ENCODE measurements at regions not wholly inside any gene's neighbourhood (a gene's known extent, or its start where the extent isn't known, plus 50 kb on each side); places are given as distances from the start of the nearest gene placed in this dataset.
"Not testable (repeated sequence)": the region's sequence is repeated elsewhere in the genome, so short reads cannot be mapped to it uniquely, and the experiment has no call there.

DNA sequence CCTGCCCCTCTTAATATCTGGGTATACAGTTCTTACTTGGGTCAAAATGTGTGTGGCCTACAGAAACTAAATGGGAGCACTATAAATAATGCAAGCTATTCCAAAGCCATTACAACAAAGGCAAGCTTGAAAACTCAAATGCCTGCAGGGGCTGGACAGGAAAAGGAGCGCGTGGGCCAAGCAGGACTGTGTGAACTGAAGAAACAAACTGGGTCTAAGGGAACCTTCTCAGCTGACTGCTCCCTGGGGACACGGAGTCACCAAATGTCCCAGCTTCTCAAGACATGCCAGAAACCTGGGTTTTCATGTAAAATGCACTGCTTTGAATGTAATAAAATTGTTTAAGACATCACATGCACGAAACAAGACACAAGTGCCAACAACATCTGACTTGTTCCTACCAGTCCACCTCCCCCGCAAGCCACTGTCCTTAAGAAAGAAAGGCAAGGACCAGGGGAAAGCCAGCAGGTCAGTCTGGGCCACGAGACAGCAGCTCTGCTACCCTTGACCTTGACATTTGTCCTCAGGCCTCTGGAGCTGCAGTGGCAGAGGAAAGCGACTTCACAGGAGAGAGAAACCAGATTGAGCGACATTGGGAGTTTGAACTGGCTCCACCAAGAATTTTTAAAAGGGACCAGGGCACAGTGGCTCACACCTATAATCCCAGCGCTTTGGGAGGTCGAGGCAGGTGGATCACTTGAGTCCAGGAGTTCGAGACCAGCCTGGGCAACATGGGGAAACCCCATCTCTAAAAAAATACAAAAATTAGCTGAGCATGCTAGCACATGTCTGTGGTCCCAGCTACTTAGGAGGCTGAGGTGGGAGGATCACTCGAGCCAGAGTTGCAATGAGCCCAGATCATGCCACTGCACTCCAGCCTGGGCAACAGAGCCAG lies 89.7 kb upstream of the SH3BP4 start:
- DNase-seq (ENCODE audit: low read depth, low spot score) = peak; percentile 23

DNA sequence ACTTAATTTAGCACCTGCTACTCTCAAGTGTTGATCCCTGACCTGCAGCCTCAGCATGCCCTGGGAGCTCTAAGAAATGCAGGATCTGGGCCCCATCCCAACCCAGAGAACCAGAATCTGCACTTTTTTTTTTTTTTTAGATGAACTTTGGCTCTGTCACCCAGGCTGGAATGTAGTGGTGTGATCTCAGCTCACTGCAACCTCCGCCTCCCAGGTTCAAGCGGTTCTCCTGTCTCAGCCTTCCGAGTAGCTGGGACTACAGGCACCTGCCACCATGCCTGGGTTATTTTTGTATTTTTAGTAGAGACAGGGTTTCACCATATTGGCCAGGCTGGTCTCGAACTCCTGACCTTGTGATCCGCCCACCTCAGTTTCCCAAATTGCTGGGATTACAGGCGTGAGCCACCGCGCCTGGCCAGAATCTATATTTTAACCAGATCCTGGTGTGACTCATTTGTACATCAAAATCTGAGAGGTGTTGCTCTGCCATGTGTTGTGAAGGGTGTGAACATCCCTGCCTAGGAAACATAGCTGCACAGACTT lies 92.4 kb upstream of the SH3BP4 start:
- not testable (repeated sequence) for DNase-seq (ENCODE audit: low read depth, low spot score)

DNA sequence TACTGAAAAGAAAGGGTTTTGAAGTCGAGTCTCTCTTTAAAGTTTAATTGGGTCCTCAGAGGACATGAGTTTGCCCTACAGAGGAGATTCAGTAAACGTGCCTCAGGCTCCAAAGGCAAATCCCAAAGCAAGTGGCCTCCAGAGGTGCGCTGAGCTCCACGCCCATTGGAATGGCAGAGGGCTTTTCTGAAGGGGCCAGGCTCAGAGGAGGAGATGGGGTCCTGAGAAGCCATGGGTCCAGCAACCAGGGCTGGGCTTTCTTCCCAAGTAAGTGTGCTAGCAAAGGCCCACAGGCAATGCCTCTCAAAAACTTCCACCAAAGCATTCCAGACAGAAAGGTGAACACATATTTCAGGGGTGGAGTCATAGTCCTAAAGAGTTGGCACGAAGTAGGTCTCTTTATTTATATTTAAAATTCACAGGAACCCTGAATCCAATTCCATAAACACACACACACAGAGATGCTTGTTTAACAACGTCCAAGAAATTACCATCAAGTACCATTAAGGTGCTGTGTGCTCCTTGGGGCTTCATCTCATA lies 93.0 kb upstream of the SH3BP4 start:
- DNase-seq (ENCODE audit: low read depth, low spot score) = no peak

DNA sequence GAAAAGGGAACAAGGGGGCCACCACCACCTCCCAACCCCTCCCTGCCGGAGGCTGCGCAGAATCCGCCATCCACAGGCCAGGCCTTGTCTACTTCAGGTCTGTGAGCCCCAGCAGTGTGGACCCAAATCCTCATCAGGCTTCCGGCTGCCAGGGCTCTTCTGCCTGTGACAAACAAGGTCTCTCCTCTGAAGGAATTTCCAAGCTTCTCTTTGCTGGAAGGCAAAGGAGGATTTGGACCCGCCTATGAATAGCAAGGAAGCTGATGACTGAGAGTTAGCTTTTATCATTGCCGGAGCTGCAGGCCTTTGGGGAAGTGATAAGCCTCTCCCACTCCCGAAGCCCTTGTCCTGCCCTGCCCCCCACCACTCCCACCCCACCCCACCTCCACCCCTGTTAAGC lies 93.7 kb upstream of the SH3BP4 start:
- no peak for DNase-seq (ENCODE audit: low read depth, low spot score)

DNA sequence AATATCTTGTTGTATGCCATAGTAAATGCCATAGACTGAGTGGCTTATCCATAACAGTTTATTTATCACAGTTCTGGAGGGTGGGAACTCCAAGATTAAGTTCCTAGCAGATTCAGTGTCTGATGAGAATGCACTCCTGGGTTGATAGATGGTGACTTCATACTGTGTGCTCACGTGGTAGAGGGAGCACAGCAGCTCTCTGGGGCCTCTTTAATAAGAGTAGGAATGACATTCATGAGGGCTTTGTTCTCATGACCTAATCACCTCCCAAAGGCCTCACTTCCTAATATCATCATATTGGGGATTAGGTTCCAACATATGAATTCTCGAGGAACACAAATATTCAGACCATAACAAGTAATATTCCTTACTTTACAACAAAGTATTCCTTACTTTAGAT lies 98.1 kb upstream of the SH3BP4 start:
- no peak for DNase-seq (ENCODE audit: low read depth, low spot score)

DNA sequence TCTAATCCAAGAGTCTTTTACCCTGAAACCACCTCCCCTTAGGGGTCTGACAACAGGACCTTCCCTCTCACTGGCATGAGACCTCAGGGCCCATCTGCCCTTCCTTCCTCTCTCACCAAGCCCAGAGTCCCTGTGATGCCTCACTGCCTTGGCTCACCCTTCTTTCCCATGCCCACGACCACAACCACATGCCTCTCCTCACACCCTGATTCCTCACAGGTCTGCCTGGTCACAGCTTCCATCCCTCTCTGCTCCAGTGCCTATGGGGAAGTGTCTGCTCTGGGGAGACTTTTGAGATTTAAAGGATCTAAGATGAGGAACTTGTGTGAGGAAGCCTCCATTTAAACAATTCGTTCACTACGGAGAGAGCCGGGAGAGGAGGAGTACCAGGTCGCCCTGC lies 98.9 kb upstream of the SH3BP4 start:
- DNase-seq (ENCODE audit: low read depth, low spot score) = no peak

DNA sequence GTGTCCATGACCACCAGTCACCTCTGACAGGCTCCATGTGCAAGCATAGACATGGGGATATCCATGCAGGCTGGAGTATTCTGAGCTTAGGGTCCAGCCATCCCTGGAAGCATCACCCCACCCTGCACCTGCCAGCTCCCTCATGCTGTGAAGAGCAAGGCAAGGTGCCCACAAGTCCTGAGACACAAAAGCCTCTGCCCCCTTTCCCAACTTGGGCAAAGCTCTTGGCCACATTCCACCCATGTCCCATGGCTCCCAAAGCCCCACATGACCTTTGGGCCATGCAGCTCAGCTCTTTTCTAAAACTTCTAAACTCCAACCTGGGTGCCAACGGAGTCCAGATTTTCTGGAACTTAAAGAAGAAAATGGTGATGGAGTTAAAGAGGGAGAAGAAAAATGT lies 99.8 kb upstream of the SH3BP4 start:
- DNase-seq (ENCODE audit: low read depth, low spot score) = no peak

DNA sequence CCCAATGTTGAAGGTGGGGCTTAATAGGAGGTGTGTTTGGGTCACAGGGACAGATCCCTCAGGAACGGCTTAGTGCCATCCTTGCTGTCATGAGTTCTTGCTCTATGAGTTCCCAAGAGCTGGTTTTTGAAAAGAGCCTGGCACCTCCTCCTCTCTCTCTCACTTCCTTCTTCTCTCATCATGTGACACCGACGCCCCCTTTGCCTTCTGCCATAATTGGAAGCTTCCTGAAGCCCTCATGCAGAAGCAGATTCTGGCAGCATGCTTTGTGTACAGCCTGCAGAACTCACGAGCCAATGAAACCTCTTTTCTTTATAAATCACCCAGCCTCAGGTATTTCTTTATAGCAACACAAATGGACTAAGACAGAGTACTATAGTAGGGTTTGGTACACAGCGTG lies 100.4 kb upstream of the SH3BP4 start:
- no peak for DNase-seq (ENCODE audit: low read depth, low spot score)

DNA sequence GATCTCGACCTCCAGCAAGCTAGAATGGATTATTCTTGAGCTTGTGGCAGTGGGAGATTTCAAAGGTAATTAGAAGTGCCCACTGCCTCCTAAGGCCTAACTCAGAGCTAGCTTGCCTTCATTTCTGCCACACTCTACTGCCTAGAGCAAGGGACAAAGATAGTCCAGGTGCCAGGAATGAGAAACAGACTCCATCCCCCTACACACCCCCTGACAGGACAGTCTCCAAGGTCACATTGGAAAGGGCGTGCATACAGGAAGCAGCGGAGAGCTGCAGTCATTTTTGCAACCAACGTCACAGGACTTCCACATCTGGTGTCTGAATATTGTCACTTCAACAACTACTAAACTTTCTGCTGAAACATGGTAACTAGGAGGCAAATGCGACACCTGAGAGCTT lies 101.0 kb upstream of the SH3BP4 start:
- no peak for DNase-seq (ENCODE audit: low read depth, low spot score)

DNA sequence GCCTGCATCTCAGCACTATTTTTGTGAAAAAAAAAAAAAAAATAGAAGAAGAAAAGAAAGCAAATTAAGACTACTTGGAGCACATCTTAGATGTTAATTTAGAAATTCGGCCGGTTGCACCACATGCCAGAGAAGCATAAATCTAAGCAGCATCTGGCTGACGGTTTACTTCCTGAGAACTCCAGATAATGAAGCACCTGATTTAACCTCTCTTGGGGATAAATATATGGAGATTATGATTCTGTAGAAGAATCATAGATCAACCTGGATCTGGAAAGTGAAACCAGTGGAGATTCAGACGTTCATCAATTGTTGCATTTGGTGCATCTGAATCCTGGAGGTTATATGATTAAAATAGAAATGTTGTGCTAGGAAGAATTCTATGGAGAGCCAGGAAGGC lies 102.1 kb upstream of the SH3BP4 start:
- DNase-seq (ENCODE audit: low read depth, low spot score) = no peak

DNA sequence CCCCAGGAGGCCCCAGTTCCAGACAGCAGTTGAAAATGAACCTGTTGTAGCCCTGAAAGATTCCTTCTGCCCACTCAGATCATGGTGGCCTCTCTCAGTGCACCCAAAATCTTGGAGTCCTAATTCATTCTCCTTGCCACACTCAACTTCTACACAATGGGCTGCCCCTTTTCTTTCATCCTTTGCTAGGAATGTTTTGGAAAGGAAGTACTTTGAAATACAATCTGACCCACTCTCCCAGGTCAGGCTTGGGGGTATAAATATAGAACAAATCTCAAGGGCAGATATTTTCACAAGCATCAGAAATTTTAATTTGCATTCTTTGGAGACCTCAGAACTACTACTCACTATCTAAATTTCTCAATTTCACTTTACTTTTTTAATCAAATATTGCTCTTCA lies 103.2 kb upstream of the SH3BP4 start:
- DNase-seq (ENCODE audit: low read depth, low spot score) = no peak

DNA sequence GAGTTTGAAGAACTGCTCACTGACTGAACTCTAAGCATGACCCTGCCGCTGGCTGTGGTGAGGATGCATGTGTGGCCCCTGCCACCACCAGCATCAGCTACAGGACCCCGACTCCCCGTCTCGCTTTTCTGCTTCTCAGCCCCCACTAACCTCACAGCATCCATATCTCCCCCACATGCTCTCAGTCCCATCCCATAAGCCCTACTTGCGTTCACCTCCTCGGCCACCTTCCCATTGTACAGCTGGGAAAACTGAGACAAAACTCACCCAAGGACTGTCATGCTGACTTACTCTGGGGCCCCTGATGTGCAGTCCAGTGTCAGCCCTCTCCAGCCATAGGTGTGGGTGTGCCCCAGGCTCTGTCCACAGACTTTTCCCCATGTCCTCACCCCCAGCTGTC lies 104.2 kb upstream of the SH3BP4 start:
- no peak for DNase-seq (ENCODE audit: low read depth, low spot score)

DNA sequence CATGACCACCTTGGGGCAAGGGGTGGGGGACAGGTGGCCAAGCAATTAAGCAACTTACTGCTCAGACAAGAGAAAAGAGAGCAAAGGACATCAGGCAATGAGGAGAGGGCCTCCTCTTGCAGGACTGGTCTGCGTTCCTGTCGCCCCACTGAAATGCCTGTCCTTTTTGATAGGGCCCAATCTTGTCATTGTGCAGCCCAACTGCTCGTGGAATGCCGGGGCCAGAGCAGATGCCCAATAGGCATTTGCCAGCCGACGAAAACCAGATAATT lies 104.5 kb upstream of the SH3BP4 start:
- no peak for DNase-seq (ENCODE audit: low read depth, low spot score)

DNA sequence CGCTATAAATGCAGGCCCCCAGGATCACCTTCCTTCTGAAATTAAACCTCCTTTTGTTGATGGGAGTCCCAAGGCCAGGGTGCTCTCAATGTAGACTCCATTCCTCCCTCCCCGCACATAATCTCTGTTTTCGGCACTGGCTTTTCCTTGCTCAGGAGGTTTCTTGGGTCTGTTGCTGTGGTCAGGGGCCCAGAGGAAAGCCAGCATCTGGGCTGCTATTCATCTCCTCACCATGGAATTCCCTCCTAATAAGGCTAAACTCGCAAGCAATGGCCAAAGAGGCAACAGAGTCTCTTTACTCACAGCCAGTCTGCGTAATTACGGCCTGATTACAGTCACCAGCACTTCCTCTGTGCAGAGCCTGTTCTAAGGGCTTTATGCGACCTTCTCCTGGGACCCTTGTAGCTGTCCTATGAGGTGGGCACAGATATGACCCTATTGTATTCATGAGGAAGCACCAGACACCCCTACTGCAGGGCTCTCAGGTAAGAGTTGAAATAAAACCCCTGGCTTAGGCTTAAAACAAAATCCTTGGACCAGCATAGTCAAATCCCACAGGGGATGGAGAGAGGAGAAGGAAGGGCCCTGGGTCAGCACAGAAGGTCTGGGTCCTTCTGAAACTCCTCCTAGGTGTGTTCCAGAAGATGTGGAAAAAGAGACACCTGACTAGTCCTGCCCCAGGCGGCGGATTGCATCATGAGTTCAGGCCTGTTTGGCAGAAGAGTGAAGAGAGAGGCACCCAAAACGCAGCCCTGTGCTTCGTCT lies 105.0 kb upstream of the SH3BP4 start:
- peak; percentile 42 for DNase-seq (ENCODE audit: low read depth, low spot score)

DNA sequence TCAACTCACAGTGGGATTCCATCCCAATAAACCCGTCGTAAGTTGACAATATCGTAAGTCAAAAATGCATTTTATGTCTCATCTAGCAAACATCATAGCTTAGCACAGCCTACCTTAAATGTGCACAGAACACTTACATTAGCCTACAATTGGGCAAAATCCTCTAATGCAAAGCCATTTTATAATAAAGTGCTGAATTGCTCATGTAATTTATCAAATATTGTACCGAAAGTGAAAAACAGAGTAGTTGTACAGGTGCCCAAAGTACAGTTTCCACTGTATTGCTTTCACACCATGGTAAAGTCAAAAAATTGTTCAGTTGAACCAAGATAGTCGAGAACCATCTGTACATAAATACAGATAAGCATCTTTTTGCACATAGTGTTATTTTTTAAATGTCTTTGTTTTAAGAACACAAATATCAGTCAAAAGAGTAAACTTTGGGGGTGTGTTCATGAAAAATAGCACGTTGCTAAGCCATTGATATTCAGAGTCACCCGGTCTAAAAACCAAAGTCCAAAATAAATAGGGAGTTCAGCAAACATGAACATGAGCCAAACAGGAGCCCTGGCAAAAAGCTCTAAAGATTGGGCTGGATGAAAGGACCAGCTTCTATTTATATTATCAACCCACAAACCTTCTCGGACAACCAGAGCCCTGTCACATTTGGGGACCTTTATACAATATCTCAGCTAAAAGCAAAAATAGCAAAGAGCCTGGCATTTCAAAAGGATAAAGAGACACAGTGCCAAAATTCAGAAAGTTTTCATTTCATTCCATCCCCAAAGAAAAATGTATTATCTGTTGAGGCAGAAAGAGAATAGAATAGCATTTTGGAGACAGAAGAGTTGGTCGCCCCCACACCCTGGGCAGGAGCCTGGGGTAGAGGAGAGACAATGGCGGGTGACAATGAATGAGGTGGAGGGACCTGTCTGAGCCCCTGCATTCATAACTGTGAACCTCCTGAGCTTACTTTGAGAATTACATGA lies 105.9 kb upstream of the SH3BP4 start:
- DNase-seq (ENCODE audit: low read depth, low spot score) = no peak

DNA sequence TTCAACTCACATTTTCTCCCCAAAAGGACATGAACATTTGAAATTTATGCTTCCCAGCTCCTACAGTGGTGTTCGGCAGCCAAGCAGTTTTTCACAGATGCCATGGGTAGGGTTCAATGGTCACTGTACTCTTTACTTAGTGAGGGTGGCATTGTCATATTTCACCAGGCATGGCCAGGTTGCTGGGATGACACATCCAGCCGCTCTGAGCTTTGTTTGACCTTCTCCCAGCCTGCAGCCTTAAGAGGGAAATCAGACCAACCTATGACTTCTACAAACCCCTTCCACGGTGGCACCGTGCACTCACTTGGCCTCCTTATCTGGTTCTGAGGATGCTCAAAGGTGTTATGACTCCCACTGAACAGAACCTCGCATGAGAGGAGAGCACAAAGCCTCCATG lies 108.4 kb upstream of the SH3BP4 start:
- no peak for DNase-seq (ENCODE audit: low read depth, low spot score)

DNA sequence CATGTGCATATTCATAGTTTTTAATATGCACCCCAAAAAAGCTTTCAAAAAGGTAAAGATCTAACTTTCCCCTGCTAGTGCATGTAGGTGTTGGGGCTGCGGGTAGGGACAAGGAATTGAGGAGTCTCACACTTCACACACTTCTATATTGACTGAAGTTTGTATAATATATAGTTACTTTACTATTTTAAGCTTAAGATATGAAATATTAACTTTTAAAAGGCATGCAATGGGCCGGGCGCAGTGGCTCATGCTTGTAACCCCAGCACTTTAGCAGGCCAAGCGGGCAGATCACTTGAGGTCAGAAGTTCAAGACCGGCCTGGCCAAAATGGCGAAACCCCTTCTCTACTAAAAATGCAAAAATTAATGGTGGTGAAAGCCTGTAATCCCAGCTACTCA lies 109.1 kb upstream of the SH3BP4 start:
- no peak for DNase-seq (ENCODE audit: low read depth, low spot score)

DNA sequence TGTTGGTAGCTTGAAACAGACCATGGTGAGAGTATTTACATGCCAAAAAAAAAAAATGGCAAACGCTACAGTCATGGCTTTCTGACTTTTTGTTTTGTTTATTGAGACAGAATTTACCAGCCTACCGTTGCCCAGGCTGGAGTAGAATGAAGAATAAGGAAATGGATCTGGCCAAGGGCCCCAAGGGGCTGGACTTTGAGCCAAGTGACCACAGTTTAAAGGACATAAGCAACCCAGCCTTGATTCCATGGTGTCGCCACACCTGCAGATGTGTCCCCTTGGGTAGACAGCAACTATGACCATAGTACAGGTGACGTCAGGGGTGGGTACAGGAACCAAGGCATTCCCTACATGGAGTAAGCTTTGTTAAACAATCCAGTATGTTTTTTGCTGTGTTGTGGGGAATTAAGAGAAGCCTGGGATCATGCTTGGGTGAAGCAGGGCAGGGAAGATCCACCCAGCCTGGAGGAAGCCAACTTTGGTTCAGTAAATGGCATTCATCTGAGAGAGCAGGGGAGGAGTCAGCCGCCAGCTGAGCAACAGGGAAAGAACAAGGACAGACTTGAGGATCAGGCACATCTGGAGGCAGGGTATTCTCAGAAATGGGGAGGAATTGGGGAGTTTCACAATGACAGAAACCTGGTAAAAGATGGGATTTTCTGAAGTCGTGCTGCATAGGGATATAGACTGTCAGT lies 110.3 kb upstream of the SH3BP4 start:
- DNase-seq (ENCODE audit: low read depth, low spot score) = no peak

DNA sequence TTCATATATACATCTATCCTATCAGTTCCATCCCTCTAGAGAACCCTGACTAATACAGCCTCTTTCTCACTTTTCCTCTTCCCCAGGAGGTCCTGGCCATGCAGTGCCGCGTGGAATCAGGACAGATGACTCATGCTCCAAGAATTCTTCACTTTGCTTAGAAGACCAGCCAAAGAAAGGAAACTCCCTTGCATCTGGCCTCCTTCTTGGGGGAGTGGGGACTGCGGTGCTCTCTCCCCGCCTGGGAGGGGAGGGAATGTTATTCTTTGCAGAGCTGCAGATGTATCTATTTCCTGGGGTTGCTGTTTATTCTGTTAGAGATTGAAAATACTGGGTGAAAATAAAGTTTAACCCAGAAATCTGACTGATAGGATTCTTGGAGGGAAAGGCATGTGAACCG lies 111.5 kb upstream of the SH3BP4 start:
- DNase-seq (ENCODE audit: low read depth, low spot score) = peak; percentile 98

DNA sequence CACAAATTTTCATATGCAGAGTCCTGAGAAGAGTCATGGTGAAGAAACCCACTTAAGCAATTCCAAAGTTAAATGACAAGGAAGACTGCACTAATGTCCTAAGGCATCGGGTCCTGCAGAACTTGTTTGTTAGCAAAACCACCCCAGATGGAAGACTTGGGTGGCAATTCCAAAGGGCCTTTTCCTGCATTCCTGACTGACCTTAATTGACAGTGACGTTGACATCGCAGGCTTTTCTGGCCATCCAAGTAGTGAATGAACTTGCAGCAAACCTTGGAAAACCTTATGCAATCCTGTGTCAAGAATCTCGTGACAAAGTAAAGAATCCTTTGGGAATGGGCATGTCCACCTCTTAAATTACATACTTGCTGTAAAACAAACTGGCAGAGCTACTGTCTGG lies 112.5 kb upstream of the SH3BP4 start:
- peak; percentile 58 for DNase-seq (ENCODE audit: low read depth, low spot score)

DNA sequence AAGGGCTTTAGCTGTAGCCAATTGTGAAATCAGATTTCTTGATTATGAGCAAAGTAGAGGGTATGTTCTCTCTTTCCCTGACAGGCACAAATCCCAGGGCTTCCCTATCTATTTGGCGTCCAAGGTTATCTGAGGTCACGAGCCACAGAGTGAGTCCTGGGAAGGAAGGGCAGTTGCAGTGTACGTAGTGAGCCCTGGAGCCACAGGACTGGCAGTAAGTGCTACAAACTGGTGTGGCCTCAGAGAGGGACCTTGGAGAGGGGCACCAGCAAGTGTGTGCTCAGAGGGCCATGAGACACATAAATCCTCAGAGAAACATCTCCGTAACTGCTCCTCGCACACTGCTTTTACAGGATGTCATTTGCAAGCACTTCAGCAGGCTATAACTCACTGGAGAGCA lies 115.5 kb upstream of the SH3BP4 start:
- no peak for DNase-seq (ENCODE audit: low read depth, low spot score)
